Calu3 (cell line): ENCODE measurements at regions not wholly inside any gene's neighbourhood (a gene's known extent, or its start where the extent isn't known, plus 50 kb on each side); places are given as distances from the start of the nearest gene placed in this dataset.

Experiments
- BruUV-seq: library from RNA; stranded (reverse); fragments of 400-500 nt; replicated peaks from 2 replicates; lab custom pipeline; 2021; lab: Mats Ljungman, UMichigan
- CTCF ChIA-PET: fragments of 300-600 bp; sonication (Branson Sonifier 250); formaldehyde crosslinking; loops from one replicate; lab custom pipeline; 2022; ENCODE audit warnings: antibody characterized with exemption; lab: Charles Lee
- DNase-seq: peaks from one replicate; pipeline ENCODE4 v3.0.0; 2022
- H3K27ac Mint-ChIP-seq: one replicate; pipeline ENCODE4 v1.8.0; 2022; ENCODE audit warnings: mixed read lengths; ENCODE audit not compliant: unreplicated experiment
- H3K27me3 Mint-ChIP-seq: one replicate; pipeline ENCODE4 v1.8.0; 2022; ENCODE audit warnings: mixed read lengths; ENCODE audit not compliant: unreplicated experiment
- H3K36me3 Mint-ChIP-seq: one replicate; pipeline ENCODE4 v1.8.0; 2022; ENCODE audit warnings: mild to moderate bottlenecking, moderate library complexity, mixed read lengths; ENCODE audit not compliant: insufficient read depth, unreplicated experiment
- H3K4me1 Mint-ChIP-seq: one replicate; pipeline ENCODE4 v1.8.0; 2022; ENCODE audit warnings: mild to moderate bottlenecking, low read depth, mixed read lengths; ENCODE audit not compliant: unreplicated experiment
- H3K4me3 Mint-ChIP-seq: one replicate; pipeline ENCODE4 v1.8.0; 2022; ENCODE audit warnings: mild to moderate bottlenecking, low read depth, moderate library complexity, mixed read lengths; ENCODE audit not compliant: unreplicated experiment
- H3K9me3 Mint-ChIP-seq: one replicate; pipeline ENCODE4 v1.8.0; 2022; ENCODE audit warnings: low read depth, mixed read lengths; ENCODE audit not compliant: unreplicated experiment
- CTCF ChIP-seq: fragments of 200-600 bp; IDR thresholded peaks from one replicate; pipeline ENCODE4 v1.8.0; 2022; ENCODE audit warnings: antibody characterized with exemption; ENCODE audit not compliant: unreplicated experiment
- intact Hi-C: fragments of 100-400 bp; cut with micrococcal nuclease; formaldehyde crosslinking; loops from one replicate; pipeline ENCODE4 v1.10.0; 2022; ENCODE audit not compliant: unreplicated experiment

- no peak overlapping the region for H3K4me3 Mint-ChIP-seq
- intact Hi-C loops: loop anchor here (1.0 kb wide), 1 partner anchor 100 kb away; no protein-coding TSS in a partner anchor
- peaks cover 3% of the 10 kb centered on the region for H3K27me3 Mint-ChIP-seq
- peak; percentile 20 for DNase-seq
- no peak overlapping the region for H3K27ac Mint-ChIP-seq
- no TSS peak for BruUV-seq
- no peaks in the 10 kb centered on the region for H3K4me1 Mint-ChIP-seq
- CTCF ChIA-PET: interaction anchor here (0.6 to 0.9 kb wide), 2 partner anchors 13 to 59 kb away, joined by 3 read pairs; no protein-coding TSS in a partner anchor
- no peak for TF ChIP-seq CTCF
- H3K36me3 Mint-ChIP-seq: no peaks in the 10 kb centered on the region
- no peaks in the 10 kb centered on the region for H3K9me3 Mint-ChIP-seq
Measured at GRCh38 chr2:219836647-219837177, 209.3 kb downstream of the SLC4A3 start.

GRCh38 chr2:219844401-219845091 lies 217.1 kb downstream of the SLC4A3 start:
- no peak overlapping the region for H3K4me3 Mint-ChIP-seq
- TF ChIP-seq CTCF: no peak
- no peak overlapping the region for H3K27ac Mint-ChIP-seq
- H3K36me3 Mint-ChIP-seq: no peaks in the 10 kb centered on the region
- H3K27me3 Mint-ChIP-seq: no peaks in the 10 kb centered on the region
- no peaks in the 10 kb centered on the region for H3K9me3 Mint-ChIP-seq
- CTCF ChIA-PET: no interaction called here
- intact Hi-C loops: no loop called here
- no peak for DNase-seq
- no peaks in the 10 kb centered on the region for H3K4me1 Mint-ChIP-seq
- BruUV-seq: no TSS peak

- H3K9me3 Mint-ChIP-seq: no peaks in the 10 kb centered on the region
- CTCF ChIA-PET: interaction anchor here (1.1 kb wide), 1 partner anchor 12 kb away, joined by 3 read pairs; no protein-coding TSS in a partner anchor
- H3K4me3 Mint-ChIP-seq: no peak overlapping the region
- BruUV-seq: no TSS peak
- no peak overlapping the region for H3K27ac Mint-ChIP-seq
- no peaks in the 10 kb centered on the region for H3K4me1 Mint-ChIP-seq
- intact Hi-C loops: no loop called here
- DNase-seq: no peak
- no peak for TF ChIP-seq CTCF
- H3K36me3 Mint-ChIP-seq: no peaks in the 10 kb centered on the region
- H3K27me3 Mint-ChIP-seq: no peaks in the 10 kb centered on the region
Measured at GRCh38 chr2:219848882-219849281, 221.5 kb downstream of the SLC4A3 start.

GRCh38 chr2:219851169-219851568 lies 223.7 kb downstream of the SLC4A3 start:
- BruUV-seq: no TSS peak
- no peak for DNase-seq
- H3K4me1 Mint-ChIP-seq: no peaks in the 10 kb centered on the region
- no peak overlapping the region for H3K27ac Mint-ChIP-seq
- no peaks in the 10 kb centered on the region for H3K9me3 Mint-ChIP-seq
- no peak overlapping the region for H3K4me3 Mint-ChIP-seq
- CTCF ChIA-PET: no interaction called here
- intact Hi-C loops: no loop called here
- no peaks in the 10 kb centered on the region for H3K36me3 Mint-ChIP-seq
- H3K27me3 Mint-ChIP-seq: peaks cover 7% of the 10 kb centered on the region
- TF ChIP-seq CTCF: no peak
